WERI-Rb-1 (cell line): ENCODE measurements at regions not wholly inside any gene's neighbourhood (a gene's known extent, or its start where the extent isn't known, plus 50 kb on each side); places are given as distances from the start of the nearest gene placed in this dataset.
A peak's percentile ranks its signal among the peaks of the same experiment; 100 is the strongest.

Experiments
- DNase-seq: peaks from one replicate; pipeline ENCODE4 v3.0.0-alpha.2; 2020
- H3K27ac ChIP-seq: fragments of 250-450 bp; sonication (Bioruptor Pico); 2 replicates; pipeline ENCODE4 v1.5.1; 2020; ENCODE audit warnings: mild to moderate bottlenecking, moderate library complexity
- H3K27me3 ChIP-seq: fragments of 250-450 bp; sonication (Bioruptor Pico); 2 replicates; pipeline ENCODE4 v1.5.1; 2021; ENCODE audit warnings: mild to moderate bottlenecking, low read depth, moderate library complexity; ENCODE audit not compliant: insufficient read depth, severe bottlenecking
- H3K36me3 ChIP-seq: fragments of 250-450 bp; sonication (Bioruptor Pico); 2 replicates; pipeline ENCODE4 v1.5.1; 2020; ENCODE audit warnings: mild to moderate bottlenecking, moderate library complexity
- H3K4me3 ChIP-seq: 2 replicates; pipeline ENCODE4 v1.5.1; 2011; ENCODE audit warnings: low read depth, mild to moderate bottlenecking, control low read depth, low read length
- H3K9me3 ChIP-seq: fragments of 250-450 bp; sonication (Bioruptor Pico); 2 replicates; pipeline ENCODE4 v1.5.1; 2021; ENCODE audit warnings: mild to moderate bottlenecking, moderate library complexity; ENCODE audit not compliant: severe bottlenecking
- TF ChIP-seq, protein P1 (sequence below): IDR thresholded peaks from 2 replicates; pipeline ENCODE4 v1.5.1; 2011; ENCODE audit warnings: low read depth, mild to moderate bottlenecking, control low read depth, inconsistent platforms, low read length

DNA sequence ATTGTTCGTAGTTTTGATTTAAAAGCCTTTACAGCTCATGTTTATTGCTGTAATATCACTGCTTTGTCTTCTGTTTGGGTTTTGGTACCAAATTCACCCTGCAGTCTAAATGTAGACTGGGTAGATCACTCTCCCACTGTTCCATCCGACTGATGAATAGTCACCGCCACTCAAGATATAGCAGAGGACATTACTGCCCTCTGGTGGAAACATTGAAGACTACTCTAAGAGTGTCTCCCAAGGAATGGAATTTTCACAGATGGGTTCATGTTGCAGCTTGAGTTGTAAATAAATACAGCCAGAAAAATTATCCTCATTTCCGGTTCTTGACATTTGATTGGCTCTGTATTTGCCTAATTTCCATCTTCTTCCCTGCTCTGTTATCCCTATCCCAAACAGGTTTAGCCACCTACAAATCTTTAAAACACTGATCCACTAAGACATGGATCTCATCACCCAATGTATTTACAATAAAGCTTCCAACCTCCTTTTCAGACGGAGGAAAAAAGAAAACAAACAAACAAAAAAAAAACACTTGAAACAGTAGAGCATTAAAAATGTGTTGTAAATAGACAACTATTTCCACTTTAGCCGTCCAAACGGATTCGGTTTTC is 198.3 kb upstream of the CPNE8 start:
- peak; percentile 13 for DNase-seq
- H3K27ac ChIP-seq = no peak overlapping the region
- H3K9me3 ChIP-seq = no peaks in the 10 kb centered on the region
- no peak overlapping the region for H3K4me3 ChIP-seq
- TF ChIP-seq, protein P1, sequence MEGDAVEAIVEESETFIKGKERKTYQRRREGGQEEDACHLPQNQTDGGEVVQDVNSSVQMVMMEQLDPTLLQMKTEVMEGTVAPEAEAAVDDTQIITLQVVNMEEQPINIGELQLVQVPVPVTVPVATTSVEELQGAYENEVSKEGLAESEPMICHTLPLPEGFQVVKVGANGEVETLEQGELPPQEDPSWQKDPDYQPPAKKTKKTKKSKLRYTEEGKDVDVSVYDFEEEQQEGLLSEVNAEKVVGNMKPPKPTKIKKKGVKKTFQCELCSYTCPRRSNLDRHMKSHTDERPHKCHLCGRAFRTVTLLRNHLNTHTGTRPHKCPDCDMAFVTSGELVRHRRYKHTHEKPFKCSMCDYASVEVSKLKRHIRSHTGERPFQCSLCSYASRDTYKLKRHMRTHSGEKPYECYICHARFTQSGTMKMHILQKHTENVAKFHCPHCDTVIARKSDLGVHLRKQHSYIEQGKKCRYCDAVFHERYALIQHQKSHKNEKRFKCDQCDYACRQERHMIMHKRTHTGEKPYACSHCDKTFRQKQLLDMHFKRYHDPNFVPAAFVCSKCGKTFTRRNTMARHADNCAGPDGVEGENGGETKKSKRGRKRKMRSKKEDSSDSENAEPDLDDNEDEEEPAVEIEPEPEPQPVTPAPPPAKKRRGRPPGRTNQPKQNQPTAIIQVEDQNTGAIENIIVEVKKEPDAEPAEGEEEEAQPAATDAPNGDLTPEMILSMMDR = peak; percentile 62
- peaks cover 33% of the 10 kb centered on the region for H3K27me3 ChIP-seq
- H3K36me3 ChIP-seq = no peaks in the 10 kb centered on the region

DNA sequence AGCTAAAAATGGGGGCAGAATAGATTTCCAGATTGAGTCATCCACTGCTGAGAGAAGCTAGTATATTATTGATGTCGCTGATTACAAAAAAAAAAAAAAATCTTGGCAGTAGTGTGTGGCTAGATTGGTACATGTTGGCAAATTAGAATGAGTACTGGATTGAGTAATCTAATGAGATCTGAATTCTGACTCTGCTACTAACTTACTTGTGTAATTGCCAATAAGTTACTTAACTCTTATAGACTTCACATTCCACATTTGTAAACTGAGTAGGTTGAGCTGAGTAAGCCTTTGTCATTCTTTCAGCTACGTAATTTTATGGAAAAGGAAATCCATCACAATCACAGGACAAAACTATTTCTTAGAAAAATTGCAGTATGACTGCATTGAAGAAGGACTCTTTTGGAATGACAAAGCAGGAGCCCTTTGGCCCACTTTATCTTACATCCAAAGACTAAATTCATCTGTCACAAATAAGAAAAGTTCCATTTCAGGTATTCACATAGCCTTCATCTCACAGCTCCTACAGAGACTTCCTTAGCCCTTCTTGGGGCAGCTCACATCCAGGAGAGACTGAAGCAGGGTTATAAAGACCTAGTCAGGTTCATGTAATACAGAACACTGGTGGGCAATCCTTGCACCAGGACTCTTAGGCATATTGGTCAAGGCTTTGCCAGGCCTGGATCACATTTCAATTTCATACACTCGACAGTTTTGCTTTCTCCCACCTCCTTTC is 197.3 kb upstream of the CPNE8 start:
- no peak for DNase-seq
- TF ChIP-seq, protein P1 = no peak
- no peaks in the 10 kb centered on the region for H3K36me3 ChIP-seq
- peaks cover 29% of the 10 kb centered on the region for H3K27me3 ChIP-seq
- H3K9me3 ChIP-seq = no peaks in the 10 kb centered on the region
- no peak overlapping the region for H3K4me3 ChIP-seq
- no peak overlapping the region for H3K27ac ChIP-seq

DNA sequence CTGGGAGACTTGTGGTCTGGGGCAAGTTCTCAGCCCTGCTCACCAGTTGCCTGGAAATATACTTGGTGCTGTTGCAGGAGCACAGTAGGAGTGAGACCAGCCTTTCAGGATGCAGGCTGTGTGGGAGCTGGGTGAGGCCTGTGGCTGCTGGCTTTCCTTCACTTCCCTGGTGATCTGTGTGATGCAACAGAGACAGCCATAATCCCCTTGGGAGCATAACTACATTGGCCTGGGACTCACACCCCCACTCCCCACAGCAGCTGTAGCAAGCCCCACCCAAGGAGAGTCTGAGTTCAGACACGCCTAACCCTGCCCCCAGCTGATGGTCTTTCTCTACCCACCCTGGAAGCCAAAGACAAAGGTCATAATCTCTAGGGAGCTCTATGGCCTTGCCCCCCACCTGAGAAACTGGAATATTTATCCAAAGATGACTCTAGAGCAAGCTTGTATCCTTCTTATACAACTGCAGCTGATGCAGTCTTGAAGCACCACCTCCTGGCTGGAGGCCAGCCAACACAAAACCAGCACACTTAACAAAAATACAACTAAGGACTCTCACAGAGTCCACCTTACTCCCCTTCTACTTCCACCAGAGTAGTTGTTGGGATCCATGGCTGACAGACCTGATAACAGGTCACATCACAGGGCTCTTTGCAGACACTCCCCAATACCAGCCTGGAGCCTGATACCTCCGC is 190.4 kb upstream of the CPNE8 start:
- TF ChIP-seq, protein P1 = no peak
- no peaks in the 10 kb centered on the region for H3K9me3 ChIP-seq
- H3K27me3 ChIP-seq = peaks cover 54% of the 10 kb centered on the region
- DNase-seq = no peak
- H3K36me3 ChIP-seq = no peaks in the 10 kb centered on the region
- no peak overlapping the region for H3K4me3 ChIP-seq
- no peak overlapping the region for H3K27ac ChIP-seq

DNA sequence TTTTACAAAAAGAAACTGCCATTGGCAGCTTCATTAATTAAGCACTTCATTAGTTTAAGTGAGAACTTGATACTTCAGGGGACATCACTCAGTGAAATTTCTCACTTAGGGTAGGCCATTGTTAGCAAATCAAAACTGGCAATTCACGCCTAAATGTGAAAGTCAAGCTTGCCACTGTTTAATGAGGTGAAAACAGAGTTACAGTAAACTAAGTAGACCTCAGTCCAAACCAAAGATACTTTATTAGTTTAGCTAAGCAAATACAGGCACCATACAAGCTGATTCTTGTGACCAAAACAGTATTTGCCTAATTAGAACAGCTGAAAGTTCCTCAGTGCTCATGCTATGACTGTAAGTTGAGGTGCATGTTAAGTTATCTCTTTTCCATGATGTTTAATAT is 176.5 kb upstream of the CPNE8 start:
- no peaks in the 10 kb centered on the region for H3K36me3 ChIP-seq
- no peaks in the 10 kb centered on the region for H3K9me3 ChIP-seq
- DNase-seq = no peak
- H3K27ac ChIP-seq = no peak overlapping the region
- H3K4me3 ChIP-seq = no peak overlapping the region
- peaks cover 24% of the 10 kb centered on the region for H3K27me3 ChIP-seq
- TF ChIP-seq, protein P1 = no peak

DNA sequence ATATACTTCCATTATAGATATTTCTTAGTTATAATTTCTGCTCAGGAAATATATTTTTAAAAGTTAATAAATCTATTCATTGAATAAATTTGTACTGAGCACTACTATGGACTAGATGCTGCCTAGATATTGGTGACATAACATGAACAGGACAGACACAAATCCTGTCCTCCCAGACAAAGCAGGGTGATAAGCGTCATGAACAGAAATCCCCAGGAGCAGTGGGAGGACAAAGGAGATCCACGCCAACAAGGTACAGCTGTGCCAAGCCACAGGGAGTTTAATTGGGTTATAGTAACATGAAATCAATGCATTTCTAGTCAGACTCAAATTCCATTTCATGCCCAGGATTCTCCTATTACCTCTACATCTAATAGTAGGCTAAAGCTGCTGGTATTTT is 171.8 kb upstream of the CPNE8 start:
- Histone ChIP-seq H3K36me3 (no peaks in the 10 kb centered on the region), H3K27me3 (peaks cover 29% of the 10 kb centered on the region), H3K9me3 (no peaks in the 10 kb centered on the region), H3K4me3 (no peak overlapping the region), H3K27ac (no peak overlapping the region)
- TF ChIP-seq, protein P1 = no peak
- DNase-seq = no peak
